HG02610 (cell line): ENCODE measurements at regions not wholly inside any gene's neighbourhood (a gene's known extent, or its start where the extent isn't known, plus 50 kb on each side); places are given as distances from the start of the nearest gene placed in this dataset.
A peak's percentile ranks its signal among the peaks of the same experiment; 100 is the strongest.

ENCODE experiments used
- ATAC-seq: cut with Tn5 transposase; IDR thresholded peaks from one replicate; pipeline ENCODE4 v1.9.1; 2021; ENCODE audit warnings: mild to moderate bottlenecking, moderate library complexity; ENCODE audit not compliant: unreplicated experiment

GRCh38 chr2:107290041-107290440 is 404.1 kb upstream of the ST6GAL2 start:
- no peak for ATAC-seq

- ATAC-seq, result peak; percentile 79
Observed at GRCh38 chr2:107303964-107304363, 418.0 kb upstream of the ST6GAL2 start.

- no peak for ATAC-seq
Observed at GRCh38 chr2:107305966-107306365, 420.0 kb upstream of the ST6GAL2 start.

GRCh38 chr2:107306881-107307280 is 420.9 kb upstream of the ST6GAL2 start:
- ATAC-seq, result no peak

GRCh38 chr2:107308835-107309234 is 422.9 kb upstream of the ST6GAL2 start:
- ATAC-seq, result no peak

GRCh38 chr2:107312240-107312639 is 426.3 kb upstream of the ST6GAL2 start:
- no peak for ATAC-seq

- ATAC-seq, result no peak
Observed at GRCh38 chr2:107313316-107313715, 427.3 kb upstream of the ST6GAL2 start.

- ATAC-seq, result no peak
Observed at GRCh38 chr2:107320881-107321280, 434.9 kb upstream of the ST6GAL2 start.

- ATAC-seq, result no peak
Observed at GRCh38 chr2:107322416-107322815, 436.4 kb upstream of the ST6GAL2 start.

GRCh38 chr2:107323946-107324565 is 438.1 kb upstream of the ST6GAL2 start:
- ATAC-seq, result no peak

GRCh38 chr2:107325981-107326786 is 440.2 kb upstream of the ST6GAL2 start:
- no peak for ATAC-seq

GRCh38 chr2:107334306-107334705 is 448.3 kb upstream of the ST6GAL2 start:
- ATAC-seq, result no peak

GRCh38 chr2:107336526-107336925 is 450.6 kb upstream of the ST6GAL2 start:
- no peak for ATAC-seq

GRCh38 chr2:107337209-107337898 is 451.4 kb upstream of the ST6GAL2 start:
- ATAC-seq, result no peak

GRCh38 chr2:107338059-107338458 is 452.1 kb upstream of the ST6GAL2 start:
- no peak for ATAC-seq

GRCh38 chr2:107338571-107338970 is 452.6 kb upstream of the ST6GAL2 start:
- ATAC-seq, result no peak

GRCh38 chr2:107340955-107341354 is 455.0 kb upstream of the ST6GAL2 start:
- no peak for ATAC-seq

- ATAC-seq, result no peak
Observed at GRCh38 chr2:107349329-107349728, 463.4 kb upstream of the ST6GAL2 start.

GRCh38 chr2:107354175-107354574 is 468.2 kb upstream of the ST6GAL2 start:
- no peak for ATAC-seq

GRCh38 chr2:107358362-107358761 is 468.3 kb upstream of the RGPD4 start:
- ATAC-seq, result no peak

- no peak for ATAC-seq
Observed at GRCh38 chr2:107359021-107359420, 467.7 kb upstream of the RGPD4 start.
